ENCODE measurements at regions not wholly inside any gene's neighbourhood (a gene's known extent, or its start where the extent isn't known, plus 50 kb on each side); places are given as distances from the start of the nearest gene placed in this dataset.
"Not testable (repeated sequence)": the region's sequence is repeated elsewhere in the genome, so short reads cannot be mapped to it uniquely, and the experiment has no call there.

DNA sequence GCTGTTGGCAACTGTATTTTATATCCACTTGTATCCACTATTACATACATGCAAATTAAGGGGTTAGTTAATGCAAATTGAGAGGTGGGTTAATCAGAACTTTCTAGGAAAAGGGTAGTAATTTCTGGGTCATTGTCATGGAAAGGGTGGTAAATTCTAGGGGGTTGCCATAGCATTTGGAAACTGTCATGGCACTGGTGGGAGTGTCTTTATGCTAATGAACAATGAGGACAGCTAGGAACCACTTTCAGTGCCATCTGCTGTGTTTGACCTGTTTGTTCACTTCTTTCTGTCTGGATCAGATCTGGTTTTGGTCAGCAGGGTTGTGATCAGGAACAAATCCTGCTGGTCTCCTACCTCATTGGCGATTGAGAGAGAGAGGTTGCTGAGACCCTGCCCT lies 283.3 kb upstream of the PRKCQ start:
- DNase-seq: no peak

DNA sequence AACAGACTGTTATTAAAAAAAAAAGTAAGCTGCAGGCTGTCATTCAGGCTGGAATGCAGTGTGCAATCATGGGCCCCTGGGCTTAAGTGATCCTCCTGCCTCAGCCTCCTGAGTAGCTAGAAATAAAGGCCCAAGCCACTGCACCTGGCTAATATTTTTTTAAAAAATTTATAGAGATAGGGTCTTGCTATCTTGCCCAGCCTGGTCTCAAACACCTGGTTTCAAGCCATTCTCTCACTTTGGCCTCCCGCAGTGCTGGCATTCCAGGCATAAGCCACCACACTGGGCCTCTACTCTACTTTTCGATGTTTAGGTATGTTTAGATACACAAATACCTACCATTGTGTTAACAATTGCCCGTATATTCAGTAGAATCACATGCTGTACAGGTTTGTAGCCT lies 270.4 kb upstream of the PRKCQ start:
- no peak for DNase-seq

GRCh38 chr10:6847561-6847960 lies 267.5 kb upstream of the PRKCQ start:
- no peak for DNase-seq

DNA sequence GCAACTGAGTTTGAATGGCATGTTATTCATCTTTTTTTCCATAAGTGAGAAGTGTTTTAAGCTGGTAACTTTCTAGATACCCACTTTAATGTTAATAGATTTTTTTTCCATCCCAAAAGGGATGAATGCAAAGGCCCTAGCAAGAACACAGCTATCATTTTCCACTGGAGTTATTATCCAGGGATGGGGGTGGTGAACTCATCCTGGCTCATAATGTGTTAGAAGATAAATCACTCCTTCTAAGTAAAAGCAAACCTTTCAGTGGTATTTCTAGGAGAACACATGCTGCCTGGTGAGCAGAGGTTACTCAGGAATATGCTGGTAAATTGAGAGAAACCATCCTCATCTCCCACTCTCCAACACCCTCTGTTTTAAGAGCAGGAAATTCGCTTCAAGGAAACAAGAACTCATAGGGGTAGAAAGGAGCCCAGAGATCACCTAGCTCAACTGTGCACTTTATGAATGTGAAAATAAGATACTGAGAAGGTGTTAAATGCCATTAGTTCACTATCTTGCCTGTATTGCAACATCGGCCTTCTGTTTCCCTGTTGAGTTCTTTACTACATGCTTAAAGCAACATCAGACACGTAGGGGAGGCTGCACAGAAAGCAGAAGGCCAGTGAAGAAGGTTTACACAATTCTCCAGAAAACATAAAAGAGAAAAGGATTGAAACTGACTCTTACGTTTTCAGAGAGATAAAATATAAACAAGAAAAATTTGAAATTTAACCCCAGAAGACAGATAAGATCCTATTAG lies 264.0 kb upstream of the PRKCQ start:
- DNase-seq: no peak

- no peak for DNase-seq
Observed at GRCh38 chr10:6843481-6843881, 263.4 kb upstream of the PRKCQ start.

- DNase-seq: no peak
Observed at GRCh38 chr10:6842722-6843121, 262.6 kb upstream of the PRKCQ start.

DNA sequence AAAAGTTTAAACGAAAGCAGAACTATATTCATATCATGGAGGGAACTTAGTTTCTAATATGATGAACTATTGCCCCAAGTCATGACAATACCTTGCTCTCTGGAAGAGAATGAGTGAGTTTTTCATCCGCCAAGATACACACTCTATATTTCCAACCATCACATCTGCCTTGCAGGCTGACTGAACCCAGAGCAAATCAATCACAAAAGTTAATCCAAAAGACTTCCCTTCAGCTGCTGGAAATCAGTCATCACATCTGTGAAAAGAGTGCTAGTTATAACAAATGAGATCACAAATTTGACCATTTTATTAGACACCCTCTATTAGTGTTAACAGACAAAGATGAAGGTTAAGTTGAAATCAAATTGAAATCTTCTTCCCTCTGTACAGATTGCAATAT lies 261.7 kb upstream of the PRKCQ start:
- no peak for DNase-seq

DNA sequence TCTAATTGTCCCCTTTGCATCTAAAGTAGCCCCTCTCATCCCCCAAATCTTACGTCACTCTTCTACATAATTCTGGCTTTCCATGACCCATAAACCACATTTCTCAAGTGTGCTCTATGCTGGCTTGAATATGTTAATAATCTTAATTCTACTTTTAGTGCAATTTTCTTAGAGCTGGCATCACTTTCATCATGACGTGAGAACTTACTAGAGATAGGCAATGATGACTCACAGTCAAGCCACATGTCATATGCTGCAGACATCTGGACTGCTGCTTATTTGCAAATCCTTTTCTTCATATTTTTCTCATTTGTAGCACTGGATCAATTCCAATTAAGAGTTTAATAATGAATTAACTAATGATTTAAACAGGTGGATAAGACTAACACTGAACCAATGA lies 260.7 kb upstream of the PRKCQ start:
- DNase-seq: no peak

DNA sequence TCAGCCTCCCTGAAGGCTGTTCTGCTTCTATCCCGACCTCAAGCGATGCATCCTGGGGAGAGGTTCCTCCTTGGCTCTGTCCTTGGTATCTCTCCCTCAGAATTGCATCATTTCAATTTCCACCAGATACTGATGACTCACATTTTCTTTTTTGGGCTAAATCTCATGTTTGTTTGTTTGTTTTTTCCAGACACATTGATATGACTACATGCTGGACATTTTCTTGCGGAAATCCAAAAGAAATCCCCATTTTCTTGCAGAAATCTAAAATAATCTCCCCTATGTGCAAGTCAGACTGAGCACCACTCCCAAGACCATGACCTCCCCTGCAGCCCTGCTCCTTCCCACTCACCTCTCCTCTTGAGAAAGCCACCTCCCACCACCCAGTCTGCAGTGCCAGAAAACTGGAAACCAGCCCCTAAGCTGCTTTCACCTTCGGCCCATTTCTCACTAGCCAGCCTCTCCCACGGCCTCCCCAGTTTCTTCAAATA lies 260.2 kb upstream of the PRKCQ start:
- DNase-seq: no peak

- DNase-seq: peak; percentile 6
Observed at GRCh38 chr10:6838118-6838517, 258.0 kb upstream of the PRKCQ start.

DNA sequence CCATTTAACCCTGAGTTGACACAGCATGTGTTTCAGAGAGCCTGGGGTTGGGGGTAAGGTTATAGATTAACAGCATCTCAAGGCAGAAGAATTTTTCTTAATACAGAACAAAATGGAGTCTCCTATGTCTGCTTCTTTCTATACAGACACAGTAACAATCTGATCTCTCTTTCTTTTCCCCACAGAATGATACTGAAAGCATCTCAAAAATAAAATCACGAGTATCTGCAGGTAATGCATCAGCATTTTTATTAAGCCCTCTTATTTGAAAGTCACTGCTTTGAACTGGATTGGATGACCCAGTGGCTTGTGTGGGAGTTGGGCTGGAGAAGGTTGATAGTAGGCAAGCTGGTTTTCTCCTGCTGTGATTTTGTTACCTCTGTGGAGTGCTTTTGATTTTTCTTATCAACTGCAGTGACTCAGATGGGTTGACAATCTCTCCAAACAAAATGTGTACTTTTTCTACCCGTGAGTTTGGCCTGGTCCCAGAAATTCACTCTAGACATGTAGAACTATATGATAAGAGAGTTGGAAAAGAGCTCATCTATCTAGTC lies 253.5 kb upstream of the PRKCQ start:
- DNase-seq: no peak

DNA sequence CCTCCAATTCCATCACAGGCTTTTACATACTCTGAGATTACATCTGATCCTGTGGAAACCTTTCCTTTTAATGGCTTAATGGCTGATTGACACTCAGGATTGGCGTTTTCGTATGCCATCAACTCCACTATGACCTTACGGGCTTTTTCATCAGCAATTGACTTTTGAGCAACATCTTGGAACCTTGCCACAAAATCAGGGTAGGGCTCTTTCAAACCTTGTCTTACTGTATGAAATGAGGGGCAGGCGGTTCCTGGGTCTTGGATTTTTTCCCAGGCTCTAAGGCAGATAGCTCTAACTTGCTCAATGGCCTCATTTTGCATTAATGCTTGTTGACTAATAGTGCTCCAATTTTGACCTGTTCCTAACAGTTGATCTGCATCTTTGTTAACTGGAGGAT lies 250.9 kb upstream of the PRKCQ start:
- DNase-seq: not testable (repeated sequence)

DNA sequence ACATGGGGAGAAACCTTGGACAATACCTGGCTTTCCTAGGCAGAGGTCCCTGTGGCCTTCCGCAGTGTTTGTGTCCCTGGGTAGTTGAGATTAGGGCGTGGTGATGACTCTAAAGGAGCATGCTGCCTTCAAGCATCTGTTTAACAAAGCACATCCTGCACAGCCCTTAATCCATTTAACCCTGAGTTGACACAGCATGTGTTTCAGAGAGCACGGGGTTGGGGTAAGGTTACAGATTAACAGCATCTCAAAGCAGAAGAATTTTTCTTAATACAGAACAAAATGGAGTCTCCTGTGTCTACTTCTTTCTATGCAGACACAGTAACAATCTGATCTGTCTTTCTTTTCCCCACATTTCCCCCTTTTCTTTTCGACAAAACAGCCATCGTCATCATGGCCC lies 244.7 kb upstream of the PRKCQ start:
- not testable (repeated sequence) for DNase-seq

GRCh38 chr10:6823770-6824169 lies 243.7 kb upstream of the PRKCQ start:
- no peak for DNase-seq

- no peak for DNase-seq
Observed at GRCh38 chr10:6819301-6819700, 239.2 kb upstream of the PRKCQ start.

- no peak for DNase-seq
Observed at GRCh38 chr10:6817770-6818169, 237.7 kb upstream of the PRKCQ start.

GRCh38 chr10:6815346-6815745 lies 235.3 kb upstream of the PRKCQ start:
- DNase-seq: no peak

GRCh38 chr10:6813856-6814255 lies 233.8 kb upstream of the PRKCQ start:
- no peak for DNase-seq

DNA sequence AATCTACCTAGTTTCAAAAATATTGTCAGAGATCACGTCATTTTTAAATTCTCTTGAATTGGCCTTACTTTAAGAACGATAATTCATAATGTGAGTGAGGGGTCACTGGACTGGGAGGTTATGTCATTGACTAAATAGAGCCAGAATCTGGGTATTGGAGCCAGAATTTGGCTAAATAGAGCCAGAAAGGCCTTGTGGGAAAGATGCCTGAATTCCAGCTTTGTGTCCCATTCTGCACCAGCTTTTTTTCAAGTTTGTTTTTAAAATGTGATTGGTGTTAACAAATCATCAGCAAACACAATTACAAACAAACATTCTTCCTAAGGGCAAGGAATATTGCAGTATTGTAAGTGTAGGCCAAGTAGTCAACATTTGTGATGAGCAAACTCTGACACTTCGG lies 233.2 kb upstream of the PRKCQ start:
- DNase-seq: no peak

- DNase-seq: no peak
Observed at GRCh38 chr10:6811153-6811552, 231.1 kb upstream of the PRKCQ start.

DNA sequence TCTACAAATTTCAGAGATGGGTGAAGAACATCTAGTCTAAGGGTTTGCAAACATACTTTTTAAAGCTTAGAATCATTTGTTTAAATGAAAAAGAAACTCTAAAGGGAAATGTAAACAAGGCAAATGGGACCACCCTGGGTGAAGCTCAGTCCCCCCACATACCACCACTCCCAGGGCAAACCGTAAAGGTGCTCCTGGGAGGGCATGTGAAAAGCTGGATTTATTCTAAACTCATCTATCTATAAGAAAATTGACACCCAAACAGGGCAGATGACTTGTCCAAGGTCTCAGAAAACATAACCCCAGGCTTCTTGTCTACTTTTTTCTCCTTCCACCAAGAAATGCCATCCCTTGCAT lies 223.3 kb upstream of the PRKCQ start:
- no peak for DNase-seq

DNA sequence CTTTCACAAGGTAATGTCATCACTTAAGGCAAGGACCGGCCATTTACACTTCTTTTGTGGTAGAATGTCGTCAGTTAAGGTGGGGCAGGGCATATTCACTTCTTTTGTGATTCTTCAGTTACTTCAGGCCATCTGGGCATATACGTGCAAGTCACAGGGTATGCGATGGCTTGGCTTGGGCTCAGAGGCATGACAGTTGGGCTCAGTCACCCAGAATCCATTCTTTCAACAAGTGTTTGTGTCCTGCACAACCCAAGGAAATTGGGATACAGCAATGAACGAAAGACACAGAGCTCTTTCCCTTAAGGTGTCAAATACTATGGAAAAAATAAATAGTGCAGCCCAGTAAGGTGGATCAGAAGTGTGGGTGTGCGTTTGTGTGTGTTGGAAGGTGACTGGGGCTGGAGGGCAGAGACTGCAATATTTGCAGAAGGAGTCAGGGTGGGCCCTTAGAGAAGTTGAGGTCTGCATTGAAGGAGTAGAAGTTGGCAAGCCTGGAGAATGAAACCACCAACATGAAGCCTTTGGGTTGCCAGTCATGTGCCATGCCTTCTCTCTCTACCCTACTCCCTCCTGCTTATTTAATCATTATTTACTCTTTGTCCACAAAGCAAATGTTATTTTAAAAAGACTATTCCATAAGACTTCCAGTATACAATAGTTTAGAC lies 222.8 kb upstream of the PRKCQ start:
- no peak for DNase-seq

DNA sequence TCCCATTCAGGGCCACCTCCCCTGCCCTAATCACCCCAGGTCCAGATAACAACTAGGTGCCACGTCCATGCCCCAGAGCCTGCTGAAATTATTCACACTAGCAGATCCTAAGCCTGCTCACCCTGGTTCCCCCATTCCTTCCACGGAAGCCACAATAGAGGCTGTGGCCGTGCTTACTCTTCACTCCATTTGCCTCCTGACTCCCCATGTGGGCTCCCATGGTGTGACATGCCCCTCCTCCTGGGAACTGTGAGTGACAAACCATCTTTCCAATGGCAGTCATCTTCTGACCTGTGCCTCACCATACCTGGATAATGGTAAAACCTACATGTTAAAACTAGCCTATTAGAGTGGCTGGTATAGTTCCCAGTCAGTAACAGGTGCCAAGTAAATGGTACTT lies 216.2 kb upstream of the PRKCQ start:
- no peak for DNase-seq

GRCh38 chr10:6795541-6795940 lies 215.5 kb upstream of the PRKCQ start:
- no peak for DNase-seq

Data from retina (tissue), 1 donor.